SJCRH30 (cell line): ENCODE measurements at regions not wholly inside any gene's neighbourhood (a gene's known extent, or its start where the extent isn't known, plus 50 kb on each side); places are given as distances from the start of the nearest gene placed in this dataset.

ENCODE experiments used
- DNase-seq, 2 experiments: peaks; one replicate each; pipeline ENCODE4 v3.0.0-alpha.2; 2015 to 2020
- H3K27ac ChIP-seq: fragments of 250-450 bp; sonication (Bioruptor Pico); 2 replicates; pipeline ENCODE4 v1.5.1; 2020; ENCODE audit warnings: mild to moderate bottlenecking, moderate library complexity
- H3K27me3 ChIP-seq: fragments of 250-450 bp; sonication (Bioruptor Pico); 2 replicates; pipeline ENCODE4 v1.5.1; 2020; ENCODE audit warnings: mild to moderate bottlenecking, moderate library complexity
- H3K36me3 ChIP-seq: fragments of 250-450 bp; sonication (Bioruptor Pico); 2 replicates; pipeline ENCODE4 v1.5.1; 2020; ENCODE audit warnings: mild to moderate bottlenecking, moderate library complexity
- H3K4me1 ChIP-seq: fragments of 250-450 bp; sonication (Bioruptor Pico); 2 replicates; pipeline ENCODE4 v1.5.1; 2020; ENCODE audit warnings: mild to moderate bottlenecking, moderate library complexity
- H3K4me3 ChIP-seq: fragments of 250-450 bp; sonication (Bioruptor Pico); 2 replicates; pipeline ENCODE4 v1.5.1; 2020; ENCODE audit warnings: mild to moderate bottlenecking, moderate library complexity
- H3K9me3 ChIP-seq: fragments of 250-450 bp; sonication (Bioruptor Pico); replicated peaks from 2 replicates; pipeline ENCODE4 v1.5.1; 2020; ENCODE audit warnings: mild to moderate bottlenecking, moderate library complexity

GRCh38 chr10:78301891-78302738 lies 268.5 kb downstream of the RPS24 start:
- Histone ChIP-seq H3K4me1 (no peaks in the 10 kb centered on the region), H3K27ac (no peak overlapping the region; the same call in 1 of the 2 replicates), H3K36me3 (no peaks in the 10 kb centered on the region; the same call in 1 of the 2 replicates), H3K4me3 (peak overlapping the region; percentile 60; the same call in 1 of the 2 replicates), H3K9me3 (no peaks in the 10 kb centered on the region), H3K27me3 (no peaks in the 10 kb centered on the region)
- no peak for DNase-seq

GRCh38 chr10:78302739-78302988 lies 269.0 kb downstream of the RPS24 start:
- H3K4me3 ChIP-seq = peak overlapping the region; percentile 60
- no peaks in the 10 kb centered on the region; the same call in 1 of the 2 replicates for H3K9me3 ChIP-seq
- H3K4me1 ChIP-seq = no peaks in the 10 kb centered on the region
- H3K36me3 ChIP-seq = no peaks in the 10 kb centered on the region; the same call in 1 of the 2 replicates
- no peaks in the 10 kb centered on the region for H3K27me3 ChIP-seq
- H3K27ac ChIP-seq = peak overlapping the region; percentile 55
- DNase-seq = no peak

DNA sequence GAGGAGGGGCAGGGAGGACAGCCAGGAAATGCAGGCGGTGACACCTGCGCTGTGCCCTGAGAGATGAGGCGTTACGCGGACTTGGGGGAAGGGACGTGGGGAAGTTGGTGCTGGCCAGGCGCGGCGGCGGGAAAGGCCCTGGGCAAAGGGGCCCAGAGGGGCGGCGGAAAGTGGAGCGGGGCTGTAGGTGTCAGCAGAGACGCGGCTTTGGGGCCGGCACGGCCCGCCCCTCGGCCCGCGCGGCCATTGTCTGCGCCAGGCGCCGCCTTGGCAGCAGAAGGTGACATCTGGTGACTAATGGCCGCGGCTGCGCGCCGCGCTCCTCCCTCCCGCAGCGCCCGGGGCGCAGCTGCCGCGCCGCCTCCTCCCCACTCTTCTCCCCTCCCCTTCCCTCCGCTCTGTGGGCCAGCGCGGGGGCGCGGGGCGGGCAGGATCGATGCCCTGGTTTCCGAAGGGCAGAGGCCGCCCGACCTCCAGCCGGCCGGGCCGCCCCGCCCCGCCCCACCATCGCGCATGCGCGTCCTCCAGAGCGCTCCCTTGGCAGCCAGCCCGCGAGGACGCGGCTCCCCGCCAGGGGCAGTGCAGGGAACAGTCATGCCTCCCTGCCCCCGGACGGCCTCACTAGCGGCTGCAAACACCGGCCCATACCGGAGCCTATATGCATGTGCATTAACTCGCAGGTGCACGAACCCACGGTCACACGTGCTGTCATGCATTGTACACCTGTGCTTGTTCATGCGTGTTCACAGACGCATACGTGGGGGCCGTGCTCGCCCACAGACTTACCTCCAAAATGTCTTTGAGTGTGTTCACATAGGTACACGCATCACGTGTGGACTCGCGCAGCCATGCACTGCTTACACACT lies 269.6 kb downstream of the RPS24 start:
- no peaks in the 10 kb centered on the region; the same call in 1 of the 2 replicates for H3K36me3 ChIP-seq
- DNase-seq = peak; percentile 94 to 96
- no peaks in the 10 kb centered on the region for H3K27me3 ChIP-seq
- peak overlapping the region; percentile 60 for H3K4me3 ChIP-seq
- H3K27ac ChIP-seq = peak overlapping the region; percentile 55
- H3K4me1 ChIP-seq = no peaks in the 10 kb centered on the region
- no peaks in the 10 kb centered on the region; the same call in 1 of the 2 replicates for H3K9me3 ChIP-seq

GRCh38 chr10:78304091-78305045 lies 270.7 kb downstream of the RPS24 start:
- Histone ChIP-seq H3K4me3 (no peak overlapping the region), H3K9me3 (no peaks in the 10 kb centered on the region; the same call in 1 of the 2 replicates), H3K4me1 (no peaks in the 10 kb centered on the region), H3K36me3 (no peaks in the 10 kb centered on the region; the same call in 1 of the 2 replicates), H3K27me3 (no peaks in the 10 kb centered on the region), H3K27ac (no peak overlapping the region)
- no peak for DNase-seq

GRCh38 chr10:78305311-78305710 lies 271.6 kb downstream of the RPS24 start:
- Histone ChIP-seq H3K27ac (no peak overlapping the region), H3K9me3 (no peaks in the 10 kb centered on the region; the same call in 1 of the 2 replicates), H3K4me1 (no peaks in the 10 kb centered on the region), H3K36me3 (no peaks in the 10 kb centered on the region; the same call in 1 of the 2 replicates), H3K4me3 (no peak overlapping the region), H3K27me3 (no peaks in the 10 kb centered on the region)
- no peak for DNase-seq

DNA sequence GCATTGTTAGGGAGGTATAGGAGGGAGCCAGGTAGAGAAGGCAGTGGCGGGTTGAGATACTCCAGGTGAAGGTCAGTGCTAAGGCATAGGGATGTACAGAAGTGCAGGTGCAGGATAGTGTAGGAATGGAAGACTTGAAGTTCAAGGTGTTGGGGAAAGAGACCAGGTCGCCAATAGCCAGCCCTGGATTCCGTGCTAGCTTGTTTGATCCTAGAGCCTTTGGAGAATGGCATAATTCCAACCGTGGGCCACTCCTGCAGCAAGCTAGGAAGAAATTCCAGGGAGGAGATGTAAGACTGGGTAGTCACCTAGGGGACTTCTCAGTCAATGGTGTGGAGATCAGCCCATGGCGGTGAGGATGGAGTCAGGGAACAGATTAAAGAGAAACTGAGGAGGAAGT lies 272.7 kb downstream of the RPS24 start:
- H3K27me3 ChIP-seq = no peaks in the 10 kb centered on the region
- H3K4me3 ChIP-seq = no peak overlapping the region
- H3K4me1 ChIP-seq = no peaks in the 10 kb centered on the region
- no peaks in the 10 kb centered on the region; the same call in 1 of the 2 replicates for H3K9me3 ChIP-seq
- no peaks in the 10 kb centered on the region; the same call in 1 of the 2 replicates for H3K36me3 ChIP-seq
- H3K27ac ChIP-seq = no peak overlapping the region
- DNase-seq = no peak

GRCh38 chr10:78307576-78307975 lies 273.9 kb downstream of the RPS24 start:
- no peaks in the 10 kb centered on the region; the same call in 1 of the 2 replicates for H3K9me3 ChIP-seq
- DNase-seq = no peak
- no peak overlapping the region for H3K4me3 ChIP-seq
- H3K4me1 ChIP-seq = no peaks in the 10 kb centered on the region
- no peak overlapping the region for H3K27ac ChIP-seq
- no peaks in the 10 kb centered on the region for H3K27me3 ChIP-seq
- no peaks in the 10 kb centered on the region; the same call in 1 of the 2 replicates for H3K36me3 ChIP-seq

- no peaks in the 10 kb centered on the region for H3K4me1 ChIP-seq
- DNase-seq = no peak
- no peak overlapping the region for H3K4me3 ChIP-seq
- no peaks in the 10 kb centered on the region; the same call in 1 of the 2 replicates for H3K9me3 ChIP-seq
- no peaks in the 10 kb centered on the region; the same call in 1 of the 2 replicates for H3K36me3 ChIP-seq
- no peaks in the 10 kb centered on the region for H3K27me3 ChIP-seq
- H3K27ac ChIP-seq = no peak overlapping the region
Observed at GRCh38 chr10:78309536-78310237, 276.0 kb downstream of the RPS24 start.

GRCh38 chr10:78310481-78311080 lies 276.9 kb downstream of the RPS24 start:
- DNase-seq = no peak
- no peaks in the 10 kb centered on the region; the same call in 1 of the 2 replicates for H3K9me3 ChIP-seq
- no peak overlapping the region for H3K27ac ChIP-seq
- H3K36me3 ChIP-seq = no peaks in the 10 kb centered on the region; the same call in 1 of the 2 replicates
- no peaks in the 10 kb centered on the region for H3K27me3 ChIP-seq
- H3K4me1 ChIP-seq = no peaks in the 10 kb centered on the region
- no peak overlapping the region for H3K4me3 ChIP-seq

GRCh38 chr10:78312197-78313047 lies 278.8 kb downstream of the RPS24 start:
- no peak for DNase-seq
- H3K27me3 ChIP-seq = no peaks in the 10 kb centered on the region
- no peaks in the 10 kb centered on the region for H3K36me3 ChIP-seq
- no peaks in the 10 kb centered on the region; the same call in 1 of the 2 replicates for H3K9me3 ChIP-seq
- no peak overlapping the region for H3K4me3 ChIP-seq
- H3K4me1 ChIP-seq = no peaks in the 10 kb centered on the region
- no peak overlapping the region for H3K27ac ChIP-seq

- no peak for DNase-seq
- Histone ChIP-seq H3K9me3 (no peaks in the 10 kb centered on the region), H3K27me3 (no peaks in the 10 kb centered on the region), H3K27ac (no peak overlapping the region), H3K4me1 (no peaks in the 10 kb centered on the region), H3K36me3 (no peaks in the 10 kb centered on the region), H3K4me3 (no peak overlapping the region)
Observed at GRCh38 chr10:78313048-78313381, 279.4 kb downstream of the RPS24 start.

GRCh38 chr10:78313636-78314035 lies 280.0 kb downstream of the RPS24 start:
- Histone ChIP-seq H3K27me3 (no peaks in the 10 kb centered on the region), H3K4me3 (no peak overlapping the region), H3K36me3 (no peaks in the 10 kb centered on the region), H3K9me3 (no peaks in the 10 kb centered on the region), H3K4me1 (no peaks in the 10 kb centered on the region), H3K27ac (no peak overlapping the region)
- no peak for DNase-seq

- Histone ChIP-seq H3K36me3 (no peaks in the 10 kb centered on the region), H3K9me3 (no peaks in the 10 kb centered on the region), H3K27ac (no peak overlapping the region), H3K27me3 (no peaks in the 10 kb centered on the region), H3K4me3 (no peak overlapping the region), H3K4me1 (no peaks in the 10 kb centered on the region)
- DNase-seq = no peak
Observed at GRCh38 chr10:78314651-78315050, 281.0 kb downstream of the RPS24 start.
